ENCODE measurements at regions not wholly inside any gene's neighbourhood (a gene's known extent, or its start where the extent isn't known, plus 50 kb on each side); places are given as distances from the start of the nearest gene placed in this dataset.
"Not testable (repeated sequence)": the region's sequence is repeated elsewhere in the genome, so short reads cannot be mapped to it uniquely, and the experiment has no call there.

- Histone ChIP-seq H3K27me3 (no peaks in the 10 kb centered on the region), H3K36me3 (no peaks in the 10 kb centered on the region), H3K9me3 (no peaks in the 10 kb centered on the region), H3K4me1 (no peaks in the 10 kb centered on the region), H3K4me3 (no peak overlapping the region), H3K27ac (no peak overlapping the region)
- TF ChIP-seq, protein P1, sequence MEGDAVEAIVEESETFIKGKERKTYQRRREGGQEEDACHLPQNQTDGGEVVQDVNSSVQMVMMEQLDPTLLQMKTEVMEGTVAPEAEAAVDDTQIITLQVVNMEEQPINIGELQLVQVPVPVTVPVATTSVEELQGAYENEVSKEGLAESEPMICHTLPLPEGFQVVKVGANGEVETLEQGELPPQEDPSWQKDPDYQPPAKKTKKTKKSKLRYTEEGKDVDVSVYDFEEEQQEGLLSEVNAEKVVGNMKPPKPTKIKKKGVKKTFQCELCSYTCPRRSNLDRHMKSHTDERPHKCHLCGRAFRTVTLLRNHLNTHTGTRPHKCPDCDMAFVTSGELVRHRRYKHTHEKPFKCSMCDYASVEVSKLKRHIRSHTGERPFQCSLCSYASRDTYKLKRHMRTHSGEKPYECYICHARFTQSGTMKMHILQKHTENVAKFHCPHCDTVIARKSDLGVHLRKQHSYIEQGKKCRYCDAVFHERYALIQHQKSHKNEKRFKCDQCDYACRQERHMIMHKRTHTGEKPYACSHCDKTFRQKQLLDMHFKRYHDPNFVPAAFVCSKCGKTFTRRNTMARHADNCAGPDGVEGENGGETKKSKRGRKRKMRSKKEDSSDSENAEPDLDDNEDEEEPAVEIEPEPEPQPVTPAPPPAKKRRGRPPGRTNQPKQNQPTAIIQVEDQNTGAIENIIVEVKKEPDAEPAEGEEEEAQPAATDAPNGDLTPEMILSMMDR (IDR thresholded peaks at IDR 0.05) = no peak
- DNase-seq (ENCODE audit: low spot score in 2 of 2) = peak in 1 of 2 donors; percentile 7
- intact Hi-C loops (cut with DNase I) = no loop called here
These were observed 96.1 kb downstream of the SHANK2 start for GRCh38 chr11:71156301-71156700.

DNA sequence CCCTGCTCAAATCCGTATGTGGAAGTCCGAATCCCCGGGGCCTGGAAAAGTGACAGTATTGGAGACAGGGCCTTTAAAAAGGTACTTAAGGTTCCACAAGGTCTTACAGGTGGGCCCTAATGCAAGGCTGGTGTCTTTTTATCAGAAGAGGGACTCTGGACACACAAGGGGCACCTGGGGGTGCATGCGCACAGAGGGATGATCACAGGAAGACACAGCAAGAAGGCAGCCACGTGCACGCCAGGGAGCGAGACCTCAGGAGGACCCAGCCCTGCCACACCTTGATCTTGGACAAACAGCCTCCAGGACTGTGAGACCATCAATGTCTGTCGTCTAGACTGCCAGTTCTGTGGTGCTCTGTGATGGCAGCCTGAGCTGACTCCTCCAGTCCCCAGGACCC is 96.5 kb downstream of the SHANK2 start:
- TF ChIP-seq, protein P1 (IDR thresholded peaks at IDR 0.05) = no peak
- H3K27me3 ChIP-seq = no peaks in the 10 kb centered on the region
- no peaks in the 10 kb centered on the region for H3K36me3 ChIP-seq
- intact Hi-C loops (cut with DNase I) = no loop called here
- peak in 1 of 2 donors; percentile 60 for DNase-seq (ENCODE audit: low spot score in 2 of 2)
- H3K9me3 ChIP-seq = no peaks in the 10 kb centered on the region
- no peaks in the 10 kb centered on the region for H3K4me1 ChIP-seq
- H3K4me3 ChIP-seq = no peak overlapping the region
- no peak overlapping the region for H3K27ac ChIP-seq

- intact Hi-C loops (cut with DNase I) = no loop called here
These were observed 98.0 kb downstream of the SHANK2 start for GRCh38 chr11:71154261-71154805.

DNA sequence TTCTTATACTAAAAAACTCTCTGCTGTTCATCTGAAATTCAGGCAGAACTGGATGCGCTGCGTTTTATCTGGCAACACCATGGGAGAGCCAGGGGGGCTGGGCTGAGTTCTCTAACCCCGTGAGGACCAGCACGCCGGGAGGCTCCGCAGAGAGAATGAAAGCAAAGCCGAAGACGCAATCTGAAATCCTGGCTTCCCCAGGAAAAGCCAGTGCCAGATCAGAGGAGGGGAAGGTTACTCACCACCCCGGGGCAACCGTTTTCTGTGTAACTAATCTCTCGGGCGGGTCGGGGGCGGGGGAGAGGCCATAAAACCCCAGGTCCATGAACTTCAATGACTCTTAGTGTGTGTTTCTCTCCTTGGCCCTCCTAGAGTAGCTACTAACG is 99.4 kb downstream of the SHANK2 start:
- peak overlapping the region in 1 of 2 donors; percentile 2 for H3K4me3 ChIP-seq
- peak in 1 of 2 donors; percentile 40 for DNase-seq (ENCODE audit: low spot score in 2 of 2)
- intact Hi-C loops (cut with DNase I) = no loop called here

More at GRCh38 chr11:71154261-71154805, 98.0 kb downstream of the SHANK2 start:
- DNase-seq (ENCODE audit: low spot score in 2 of 2) = peak in 1 of 2 donors; percentile 45
- no peak overlapping the region for H3K4me3 ChIP-seq
- H3K27me3 ChIP-seq = no peaks in the 10 kb centered on the region
- no peaks in the 10 kb centered on the region for H3K36me3 ChIP-seq
- no peaks in the 10 kb centered on the region for H3K9me3 ChIP-seq
- H3K27ac ChIP-seq = no peak overlapping the region
- TF ChIP-seq, protein P1 (IDR thresholded peaks at IDR 0.05) = no peak
- H3K4me1 ChIP-seq = no peaks in the 10 kb centered on the region

GRCh38 chr11:71152312-71153004 is 99.9 kb downstream of the SHANK2 start:
- H3K4me3 ChIP-seq = peak overlapping the region in 1 of 2 donors; percentile 2
- H3K9me3 ChIP-seq; H3K4me1 ChIP-seq; H3K27me3 ChIP-seq; intact Hi-C loops (cut with DNase I); H3K27ac ChIP-seq; H3K36me3 ChIP-seq: not testable (repeated sequence)
- peak in 1 of 2 donors; percentile 34 for DNase-seq (ENCODE audit: low spot score in 2 of 2)

More for the DNA sequence above, 99.4 kb downstream of the SHANK2 start:
- Histone ChIP-seq H3K27me3 (no peaks in the 10 kb centered on the region), H3K36me3 (no peaks in the 10 kb centered on the region), H3K9me3 (no peaks in the 10 kb centered on the region), H3K27ac (no peak overlapping the region), H3K4me1 (no peaks in the 10 kb centered on the region)
- TF ChIP-seq, protein P1 (IDR thresholded peaks at IDR 0.05) = no peak

- DNase-seq (ENCODE audit: low spot score in 2 of 2) = peak in 1 of 2 donors; percentile 21
- no peaks in the 10 kb centered on the region for H3K9me3 ChIP-seq
- intact Hi-C loops (cut with DNase I) = no loop called here
- no peak overlapping the region for H3K27ac ChIP-seq
- H3K36me3 ChIP-seq = no peaks in the 10 kb centered on the region
- no peaks in the 10 kb centered on the region for H3K27me3 ChIP-seq
- no peaks in the 10 kb centered on the region for H3K4me1 ChIP-seq
- no peak overlapping the region for H3K4me3 ChIP-seq
- TF ChIP-seq, protein P1 (IDR thresholded peaks at IDR 0.05) = no peak
These were observed 100.8 kb downstream of the SHANK2 start for GRCh38 chr11:71151561-71151960.
